ENCODE measurements at regions not wholly inside any gene's neighbourhood (a gene's known extent, or its start where the extent isn't known, plus 50 kb on each side); places are given as distances from the start of the nearest gene placed in this dataset.
A peak's percentile ranks its signal among the peaks of the same experiment; 100 is the strongest.

GRCh38 chr9:21560281-21560745 lies 78.2 kb upstream of the IFNE start:
- Histone ChIP-seq H3K27ac (ENCODE audit: low read length) (peak overlapping the region; percentile 76), H3K27me3 (ENCODE audit: control insufficient read depth, insufficient read depth, low read length) (peaks cover 19% of the 10 kb centered on the region)
- no CpG with 5 or more reads among the region's 12 CpGs for WGBS (ENCODE audit: insufficient coverage, low lambda C conversion rate)

GRCh38 chr9:21561502-21561901 lies 79.4 kb upstream of the IFNE start:
- Histone ChIP-seq H3K4me3 (ENCODE audit: low read length) (no peak overlapping the region), H3K4me1 (ENCODE audit: control insufficient read depth, insufficient read depth, low read length) (no peaks in the 10 kb centered on the region), H3K27ac (ENCODE audit: low read length) (no peak overlapping the region), H3K27me3 (ENCODE audit: control insufficient read depth, insufficient read depth, low read length) (peaks cover 17% of the 10 kb centered on the region), H3K9me3 (ENCODE audit: control insufficient read depth, low read depth, low read length) (no peaks in the 10 kb centered on the region), H3K36me3 (ENCODE audit: control insufficient read depth, insufficient read depth, low read length) (no peaks in the 10 kb centered on the region)
- DNase-seq = no peak
- 42% methylated on average over 2 of the region's 2 CpGs for WGBS (ENCODE audit: insufficient coverage, low lambda C conversion rate)

More at GRCh38 chr9:21560281-21560745, 78.2 kb upstream of the IFNE start:
- H3K9me3 ChIP-seq (ENCODE audit: control insufficient read depth, low read depth, low read length) = no peaks in the 10 kb centered on the region
- H3K4me1 ChIP-seq (ENCODE audit: control insufficient read depth, insufficient read depth, low read length) = peaks cover 3% of the 10 kb centered on the region
- no peaks in the 10 kb centered on the region for H3K36me3 ChIP-seq (ENCODE audit: control insufficient read depth, insufficient read depth, low read length)
- peak in 1 of 2 donors; percentile 49 for DNase-seq
- H3K4me3 ChIP-seq (ENCODE audit: low read length) = peak overlapping the region; percentile 89

GRCh38 chr9:21564175-21564574 lies 82.1 kb upstream of the IFNE start:
- H3K27ac ChIP-seq (ENCODE audit: low read length) = no peak overlapping the region
- no peak for DNase-seq
- peaks cover 10% of the 10 kb centered on the region for H3K27me3 ChIP-seq (ENCODE audit: control insufficient read depth, insufficient read depth, low read length)
- no peaks in the 10 kb centered on the region for H3K9me3 ChIP-seq (ENCODE audit: control insufficient read depth, low read depth, low read length)
- no peaks in the 10 kb centered on the region for H3K4me1 ChIP-seq (ENCODE audit: control insufficient read depth, insufficient read depth, low read length)
- no peak overlapping the region for H3K4me3 ChIP-seq (ENCODE audit: low read length)
- no CpG with 5 or more reads among the region's 1 CpG for WGBS (ENCODE audit: insufficient coverage, low lambda C conversion rate)
- no peaks in the 10 kb centered on the region for H3K36me3 ChIP-seq (ENCODE audit: control insufficient read depth, insufficient read depth, low read length)

GRCh38 chr9:21565155-21565554 lies 83.0 kb upstream of the IFNE start:
- no peaks in the 10 kb centered on the region for H3K4me1 ChIP-seq (ENCODE audit: control insufficient read depth, insufficient read depth, low read length)
- no peaks in the 10 kb centered on the region for H3K9me3 ChIP-seq (ENCODE audit: control insufficient read depth, low read depth, low read length)
- H3K4me3 ChIP-seq (ENCODE audit: low read length) = no peak overlapping the region
- H3K27ac ChIP-seq (ENCODE audit: low read length) = no peak overlapping the region
- peaks cover 2% of the 10 kb centered on the region for H3K27me3 ChIP-seq (ENCODE audit: control insufficient read depth, insufficient read depth, low read length)
- no peaks in the 10 kb centered on the region for H3K36me3 ChIP-seq (ENCODE audit: control insufficient read depth, insufficient read depth, low read length)
- 17% methylated on average over 1 of the region's 3 CpGs for WGBS (ENCODE audit: insufficient coverage, low lambda C conversion rate)
- no peak for DNase-seq

GRCh38 chr9:21567926-21568325 lies 85.8 kb upstream of the IFNE start:
- Histone ChIP-seq H3K4me3 (ENCODE audit: low read length) (no peak overlapping the region), H3K27ac (ENCODE audit: low read length) (no peak overlapping the region), H3K27me3 (ENCODE audit: control insufficient read depth, insufficient read depth, low read length) (no peaks in the 10 kb centered on the region), H3K36me3 (ENCODE audit: control insufficient read depth, insufficient read depth, low read length) (no peaks in the 10 kb centered on the region), H3K4me1 (ENCODE audit: control insufficient read depth, insufficient read depth, low read length) (no peaks in the 10 kb centered on the region), H3K9me3 (ENCODE audit: control insufficient read depth, low read depth, low read length) (no peaks in the 10 kb centered on the region)
- WGBS (ENCODE audit: insufficient coverage, low lambda C conversion rate) = 100% methylated on average over 1 of the region's 2 CpGs
- no peak for DNase-seq

- no peak overlapping the region for H3K4me3 ChIP-seq (ENCODE audit: low read length)
- H3K36me3 ChIP-seq (ENCODE audit: control insufficient read depth, insufficient read depth, low read length) = no peaks in the 10 kb centered on the region
- no peak overlapping the region for H3K27ac ChIP-seq (ENCODE audit: low read length)
- no peaks in the 10 kb centered on the region for H3K27me3 ChIP-seq (ENCODE audit: control insufficient read depth, insufficient read depth, low read length)
- 61% methylated on average over 3 of the region's 3 CpGs for WGBS (ENCODE audit: insufficient coverage, low lambda C conversion rate)
- DNase-seq = no peak
- no peaks in the 10 kb centered on the region for H3K4me1 ChIP-seq (ENCODE audit: control insufficient read depth, insufficient read depth, low read length)
- no peaks in the 10 kb centered on the region for H3K9me3 ChIP-seq (ENCODE audit: control insufficient read depth, low read depth, low read length)
Observed at GRCh38 chr9:21568484-21568883, 86.4 kb upstream of the IFNE start.

- H3K27ac ChIP-seq (ENCODE audit: low read length) = no peak overlapping the region
- no peaks in the 10 kb centered on the region for H3K27me3 ChIP-seq (ENCODE audit: control insufficient read depth, insufficient read depth, low read length)
- no CpG with 5 or more reads among the region's 1 CpG for WGBS (ENCODE audit: insufficient coverage, low lambda C conversion rate)
- no peak for DNase-seq
- H3K36me3 ChIP-seq (ENCODE audit: control insufficient read depth, insufficient read depth, low read length) = no peaks in the 10 kb centered on the region
- no peaks in the 10 kb centered on the region for H3K4me1 ChIP-seq (ENCODE audit: control insufficient read depth, insufficient read depth, low read length)
- H3K4me3 ChIP-seq (ENCODE audit: low read length) = no peak overlapping the region
- H3K9me3 ChIP-seq (ENCODE audit: control insufficient read depth, low read depth, low read length) = no peaks in the 10 kb centered on the region
Observed at GRCh38 chr9:21569721-21570120, 87.6 kb upstream of the IFNE start.

GRCh38 chr9:21570643-21571275 lies 88.6 kb upstream of the IFNE start:
- WGBS (ENCODE audit: insufficient coverage, low lambda C conversion rate) = 83% methylated on average over 1 of the region's 5 CpGs
- Histone ChIP-seq H3K9me3 (ENCODE audit: control insufficient read depth, low read depth, low read length) (no peaks in the 10 kb centered on the region), H3K27ac (ENCODE audit: low read length) (no peak overlapping the region), H3K36me3 (ENCODE audit: control insufficient read depth, insufficient read depth, low read length) (no peaks in the 10 kb centered on the region), H3K4me1 (ENCODE audit: control insufficient read depth, insufficient read depth, low read length) (no peaks in the 10 kb centered on the region), H3K27me3 (ENCODE audit: control insufficient read depth, insufficient read depth, low read length) (no peaks in the 10 kb centered on the region), H3K4me3 (ENCODE audit: low read length) (no peak overlapping the region)
- DNase-seq = no peak

GRCh38 chr9:21574261-21574660 lies 92.1 kb upstream of the IFNE start:
- Histone ChIP-seq H3K4me3 (ENCODE audit: low read length) (no peak overlapping the region), H3K36me3 (ENCODE audit: control insufficient read depth, insufficient read depth, low read length) (no peaks in the 10 kb centered on the region), H3K27me3 (ENCODE audit: control insufficient read depth, insufficient read depth, low read length) (no peaks in the 10 kb centered on the region), H3K27ac (ENCODE audit: low read length) (no peak overlapping the region), H3K9me3 (ENCODE audit: control insufficient read depth, low read depth, low read length) (no peaks in the 10 kb centered on the region), H3K4me1 (ENCODE audit: control insufficient read depth, insufficient read depth, low read length) (no peaks in the 10 kb centered on the region)
- no peak for DNase-seq
- WGBS (ENCODE audit: insufficient coverage, low lambda C conversion rate) = no CpG with 5 or more reads among the region's 1 CpG

GRCh38 chr9:21576331-21577189 lies 94.4 kb upstream of the IFNE start:
- H3K36me3 ChIP-seq (ENCODE audit: control insufficient read depth, insufficient read depth, low read length) = no peaks in the 10 kb centered on the region
- DNase-seq = peak; percentile 17 to 23
- H3K27me3 ChIP-seq (ENCODE audit: control insufficient read depth, insufficient read depth, low read length) = no peaks in the 10 kb centered on the region
- no peak overlapping the region for H3K27ac ChIP-seq (ENCODE audit: low read length)
- H3K9me3 ChIP-seq (ENCODE audit: control insufficient read depth, low read depth, low read length) = no peaks in the 10 kb centered on the region
- H3K4me1 ChIP-seq (ENCODE audit: control insufficient read depth, insufficient read depth, low read length) = no peaks in the 10 kb centered on the region
- no peak overlapping the region for H3K4me3 ChIP-seq (ENCODE audit: low read length)
- WGBS (ENCODE audit: insufficient coverage, low lambda C conversion rate) = 94% methylated on average over 2 of the region's 7 CpGs
